CD4-positive, CD25-positive, alpha-beta regulatory T cell (primary cell): ENCODE measurements at regions not wholly inside any gene's neighbourhood (a gene's known extent, or its start where the extent isn't known, plus 50 kb on each side); places are given as distances from the start of the nearest gene placed in this dataset.
"Not testable (repeated sequence)": the region's sequence is repeated elsewhere in the genome, so short reads cannot be mapped to it uniquely, and the experiment has no call there.

Experiments
- ATAC-seq, 2 donors: fragments of 150-1000 bp; cut with Tn5 transposase; one replicate each; pipeline ENCODE4 v1.10.0; 2021; ENCODE audit warnings: low read depth in 2 of 2, moderate number of reproducible peaks in 2 of 2, moderate library complexity in 1 of 2
- DNase-seq, 3 donors: peaks; one replicate each; pipeline versions ENCODE4 v3.0.0 to v3.0.0-alpha.2; 2012 to 2022; ENCODE audit warnings: mixed read lengths in 1 of 3
- H3K27ac ChIP-seq: one replicate; pipeline ENCODE4 v1.7.0; 2013; ENCODE audit warnings: mild to moderate bottlenecking, low read length; ENCODE audit not compliant: insufficient read depth, poor library complexity, severe bottlenecking
- H3K27me3 ChIP-seq: one replicate; pipeline ENCODE4 v1.7.0; 2013; ENCODE audit warnings: low read length; ENCODE audit not compliant: control insufficient read depth, insufficient read depth
- H3K36me3 ChIP-seq: one replicate; pipeline ENCODE4 v1.7.0; 2013; ENCODE audit warnings: mild to moderate bottlenecking, low read length, moderate library complexity; ENCODE audit not compliant: control insufficient read depth, insufficient read depth
- H3K4me1 ChIP-seq: 2 replicates; pipeline ENCODE4 v1.7.0; 2013; ENCODE audit warnings: mild to moderate bottlenecking, low read length; ENCODE audit not compliant: insufficient read depth, control insufficient read depth, poor library complexity, severe bottlenecking
- H3K4me3 ChIP-seq: one replicate; pipeline ENCODE4 v1.7.0; 2013; ENCODE audit warnings: low read depth, mild to moderate bottlenecking, low read length, moderate library complexity
- H3K9me3 ChIP-seq, 2 experiments: 1 replicate in 1 of 2; 2 replicates in 1 of 2; pipeline ENCODE4 v1.7.0; 2013; ENCODE audit warnings: low read length in 2 of 2, mild to moderate bottlenecking in 1 of 2, moderate library complexity in 1 of 2; ENCODE audit not compliant: control insufficient read depth in 2 of 2
- H3K27ac Mint-ChIP-seq, 3 donors: one replicate each; pipeline ENCODE4 v1.8.0; 2020 to 2022; ENCODE audit warnings: mild to moderate bottlenecking in 3 of 3, mixed read lengths in 3 of 3, moderate library complexity in 2 of 3
- H3K27me3 Mint-ChIP-seq: one replicate; pipeline ENCODE4 v1.8.0; 2022; ENCODE audit warnings: mild to moderate bottlenecking, mixed read lengths
- H3K36me3 Mint-ChIP-seq: one replicate; pipeline ENCODE4 v1.8.0; 2020; ENCODE audit warnings: mixed read lengths
- H3K4me1 Mint-ChIP-seq, 4 donors: one replicate each; pipeline ENCODE4 v1.8.0; 2020 to 2022; ENCODE audit warnings: mixed read lengths in 4 of 4, mild to moderate bottlenecking in 1 of 4
- H3K4me3 Mint-ChIP-seq, 4 donors: one replicate each; pipeline ENCODE4 v1.8.0; 2020 to 2022; ENCODE audit warnings: mild to moderate bottlenecking in 4 of 4, mixed read lengths in 4 of 4, moderate library complexity in 3 of 4
- H3K9me3 Mint-ChIP-seq, 7 donors: one replicate each; pipeline ENCODE4 v1.8.0; 2020 to 2022; ENCODE audit warnings: mixed read lengths in 7 of 7, mild to moderate bottlenecking in 3 of 7, moderate library complexity in 2 of 7

GRCh38 chr4:127364911-127365310 lies 267.8 kb upstream of the INTU start:
- no peaks in the 10 kb centered on the region for H3K9me3 ChIP-seq
- H3K4me3 ChIP-seq: no peak overlapping the region
- Mint-ChIP-seq H3K4me3 (no peak overlapping the region), H3K27me3 (no peaks in the 10 kb centered on the region), H3K27ac (no peak overlapping the region), H3K36me3 (no peaks in the 10 kb centered on the region), H3K9me3 (peaks cover 0 to 8% (median 3%) of the 10 kb centered on the region in 7 donors), H3K4me1 (no peaks in the 10 kb centered on the region)
- no peaks in the 10 kb centered on the region for H3K27me3 ChIP-seq
- DNase-seq (no peak), ATAC-seq (no peak)
- no peaks in the 10 kb centered on the region for H3K4me1 ChIP-seq
- H3K36me3 ChIP-seq: no peaks in the 10 kb centered on the region
- no peak overlapping the region for H3K27ac ChIP-seq

GRCh38 chr4:127370604-127371003 lies 262.2 kb upstream of the INTU start:
- H3K27me3 Mint-ChIP-seq: no peaks in the 10 kb centered on the region
- peaks cover 0 to 9% (median 1%) of the 10 kb centered on the region in 7 donors for H3K9me3 Mint-ChIP-seq
- no peaks in the 10 kb centered on the region for H3K27me3 ChIP-seq
- H3K4me1 Mint-ChIP-seq: no peaks in the 10 kb centered on the region
- H3K27ac Mint-ChIP-seq: no peak overlapping the region
- H3K4me3 ChIP-seq: no peak overlapping the region
- H3K4me1 ChIP-seq: no peaks in the 10 kb centered on the region
- ATAC-seq (no peak), DNase-seq (no peak)
- H3K4me3 Mint-ChIP-seq: no peak overlapping the region
- H3K36me3 ChIP-seq: no peaks in the 10 kb centered on the region
- H3K9me3 ChIP-seq: no peaks in the 10 kb centered on the region
- no peaks in the 10 kb centered on the region for H3K36me3 Mint-ChIP-seq
- no peak overlapping the region for H3K27ac ChIP-seq

DNA sequence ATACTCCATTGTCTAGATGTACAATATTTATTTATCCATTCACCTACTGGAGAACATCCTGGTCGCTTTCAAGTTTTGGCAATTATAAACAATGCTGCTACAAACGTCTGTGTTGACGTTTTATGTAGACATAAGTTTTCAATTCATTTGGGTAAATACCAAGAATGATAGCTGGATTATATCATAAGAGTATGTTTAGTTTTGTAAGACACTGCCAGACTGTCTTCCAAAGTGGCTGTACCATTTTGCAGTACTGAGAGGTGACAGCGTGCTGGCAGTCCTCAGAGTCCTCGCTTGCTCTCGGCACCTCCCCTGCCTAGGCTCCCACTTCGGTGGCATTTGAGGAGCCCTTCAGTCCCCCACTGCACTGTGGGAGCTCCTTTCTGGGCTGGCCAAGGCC lies 253.3 kb upstream of the INTU start:
- Histone ChIP-seq H3K36me3 (no peaks in the 10 kb centered on the region), H3K27ac (no peak overlapping the region), H3K4me3 (no peak overlapping the region), H3K27me3 (no peaks in the 10 kb centered on the region), H3K4me1 (no peaks in the 10 kb centered on the region), H3K9me3 (no peaks in the 10 kb centered on the region)
- H3K27ac Mint-ChIP-seq: no peak overlapping the region
- no peak overlapping the region for H3K4me3 Mint-ChIP-seq
- H3K27me3 Mint-ChIP-seq: no peaks in the 10 kb centered on the region
- H3K9me3 Mint-ChIP-seq: peaks cover 2 to 18% (median 4%) of the 10 kb centered on the region in 7 donors
- no peak for ATAC-seq
- no peaks in the 10 kb centered on the region for H3K36me3 Mint-ChIP-seq
- H3K4me1 Mint-ChIP-seq: no peaks in the 10 kb centered on the region
- DNase-seq: no peak

GRCh38 chr4:127379948-127380347 lies 252.8 kb upstream of the INTU start:
- H3K4me3 Mint-ChIP-seq, H3K27ac Mint-ChIP-seq, H3K27me3 Mint-ChIP-seq, H3K36me3 ChIP-seq, H3K27me3 ChIP-seq, H3K27ac ChIP-seq, H3K4me1 Mint-ChIP-seq, ATAC-seq, H3K4me1 ChIP-seq, DNase-seq, H3K9me3 ChIP-seq, H3K4me3 ChIP-seq, H3K36me3 Mint-ChIP-seq: not testable (repeated sequence)
- peaks cover 2 to 18% (median 4%) of the 10 kb centered on the region in 7 donors for H3K9me3 Mint-ChIP-seq

GRCh38 chr4:127383666-127384065 lies 249.1 kb upstream of the INTU start:
- no peaks in the 10 kb centered on the region for H3K9me3 ChIP-seq
- no peak overlapping the region for H3K4me3 ChIP-seq
- H3K36me3 ChIP-seq: no peaks in the 10 kb centered on the region
- no peak overlapping the region for H3K27ac Mint-ChIP-seq
- H3K9me3 Mint-ChIP-seq: peaks cover under 1 to 18% (median 4%) of the 10 kb centered on the region in 7 donors
- no peaks in the 10 kb centered on the region for H3K4me1 ChIP-seq
- no peaks in the 10 kb centered on the region for H3K27me3 ChIP-seq
- H3K4me1 Mint-ChIP-seq: no peaks in the 10 kb centered on the region
- H3K27me3 Mint-ChIP-seq: no peaks in the 10 kb centered on the region
- no peak overlapping the region for H3K4me3 Mint-ChIP-seq
- no peaks in the 10 kb centered on the region for H3K36me3 Mint-ChIP-seq
- DNase-seq: no peak
- H3K27ac ChIP-seq: no peak overlapping the region
- ATAC-seq: no peak

DNA sequence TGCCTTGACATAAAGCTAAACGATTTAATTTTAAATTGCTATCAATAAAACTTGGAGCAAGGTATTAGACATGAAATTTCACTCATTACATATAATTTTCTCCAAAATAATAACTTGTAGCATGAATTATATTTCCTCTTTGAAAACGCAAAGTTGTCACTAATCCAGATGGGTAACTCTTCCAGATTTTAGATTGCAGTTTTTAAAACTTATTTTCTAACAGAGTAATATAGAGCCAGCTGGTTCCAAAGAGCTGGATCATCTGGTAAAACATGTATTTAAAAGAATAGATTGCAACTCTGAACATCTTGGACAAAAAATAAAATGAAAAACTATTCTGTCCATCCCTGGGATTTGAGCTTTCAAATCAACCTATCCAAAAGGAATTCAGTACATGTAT lies 238.2 kb upstream of the INTU start:
- Histone ChIP-seq H3K36me3 (no peaks in the 10 kb centered on the region), H3K27me3 (no peaks in the 10 kb centered on the region), H3K9me3 (no peaks in the 10 kb centered on the region), H3K4me1 (no peaks in the 10 kb centered on the region), H3K27ac (no peak overlapping the region), H3K4me3 (no peak overlapping the region)
- Mint-ChIP-seq H3K27me3 (no peaks in the 10 kb centered on the region), H3K4me1 (no peaks in the 10 kb centered on the region), H3K9me3 (peaks cover 0 to 1% (median 0%) of the 10 kb centered on the region in 7 donors), H3K36me3 (no peaks in the 10 kb centered on the region), H3K27ac (no peak overlapping the region), H3K4me3 (no peak overlapping the region)
- no peak for ATAC-seq
- no peak for DNase-seq

DNA sequence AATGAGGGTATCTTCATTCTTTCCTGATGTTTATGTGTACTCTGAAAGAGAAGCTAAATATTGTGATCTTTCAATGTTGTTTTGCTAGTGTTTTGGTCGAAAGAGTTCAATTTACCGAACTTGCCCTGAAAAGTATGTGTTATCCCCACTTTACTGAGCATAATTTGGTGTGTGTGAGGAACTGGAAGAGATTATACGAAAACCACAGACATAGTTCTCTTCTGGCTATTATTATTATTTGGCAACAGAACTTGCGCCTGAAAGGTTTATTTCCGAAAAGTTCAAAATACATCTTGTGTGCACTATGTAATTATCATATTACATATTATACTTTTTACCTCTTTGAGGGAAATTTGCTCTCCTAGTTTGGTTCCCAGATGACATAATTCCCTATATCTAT lies 232.5 kb upstream of the INTU start:
- no peaks in the 10 kb centered on the region for H3K27me3 ChIP-seq
- no peaks in the 10 kb centered on the region for H3K4me1 ChIP-seq
- no peaks in the 10 kb centered on the region for H3K4me1 Mint-ChIP-seq
- peaks cover 0 to 3% (median 0%) of the 10 kb centered on the region in 7 donors for H3K9me3 Mint-ChIP-seq
- H3K36me3 Mint-ChIP-seq: no peaks in the 10 kb centered on the region
- DNase-seq (no peak), ATAC-seq (no peak)
- H3K9me3 ChIP-seq: no peaks in the 10 kb centered on the region
- H3K36me3 ChIP-seq: no peaks in the 10 kb centered on the region
- no peak overlapping the region for H3K27ac ChIP-seq
- no peak overlapping the region for H3K27ac Mint-ChIP-seq
- H3K4me3 Mint-ChIP-seq: no peak overlapping the region
- H3K27me3 Mint-ChIP-seq: no peaks in the 10 kb centered on the region
- H3K4me3 ChIP-seq: no peak overlapping the region

DNA sequence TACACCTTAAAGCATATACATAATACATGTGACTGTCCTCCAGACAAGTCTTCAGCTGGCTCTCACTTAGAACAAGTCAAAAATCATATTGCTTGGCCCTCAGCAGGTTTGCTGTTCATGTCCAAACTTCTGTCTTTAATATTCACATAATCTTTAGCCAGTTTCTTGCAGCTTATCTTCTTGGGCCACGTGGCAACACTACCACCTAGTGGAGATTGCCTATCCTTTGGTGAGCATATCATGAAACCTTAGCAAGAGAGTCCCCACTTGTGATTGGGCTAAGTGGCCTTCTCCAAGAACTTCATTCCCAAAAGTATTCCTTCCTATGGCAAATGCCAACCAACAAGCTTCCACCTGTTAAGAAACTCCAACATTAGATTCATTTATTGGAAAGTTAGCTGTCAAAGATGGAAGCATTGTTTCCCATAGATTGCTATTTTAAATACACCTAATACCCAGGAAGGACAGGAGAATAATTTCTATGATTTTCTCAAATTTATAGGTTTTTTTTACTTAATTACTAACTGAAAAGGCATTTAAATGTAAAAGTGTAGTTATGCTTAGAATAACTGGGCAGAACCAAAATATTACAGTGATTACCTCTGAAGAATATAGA lies 231.9 kb upstream of the INTU start:
- Histone ChIP-seq H3K27me3 (no peaks in the 10 kb centered on the region), H3K4me3 (no peak overlapping the region), H3K4me1 (no peaks in the 10 kb centered on the region), H3K36me3 (no peaks in the 10 kb centered on the region), H3K9me3 (no peaks in the 10 kb centered on the region), H3K27ac (no peak overlapping the region)
- Mint-ChIP-seq H3K4me1 (no peaks in the 10 kb centered on the region), H3K4me3 (no peak overlapping the region), H3K36me3 (no peaks in the 10 kb centered on the region), H3K27ac (no peak overlapping the region), H3K27me3 (no peaks in the 10 kb centered on the region), H3K9me3 (peaks cover 0 to 3% (median 0%) of the 10 kb centered on the region in 7 donors)
- DNase-seq: peak in 1 of 3 donors; percentile 42
- ATAC-seq: no peak
